OCI-LY7 (cell line): ENCODE measurements at regions not wholly inside any gene's neighbourhood (a gene's known extent, or its start where the extent isn't known, plus 50 kb on each side); places are given as distances from the start of the nearest gene placed in this dataset.

Experiments
- CTCF ChIP-seq: fragments of 200-600 bp; sonication (generic); conservative IDR thresholded peaks from 2 replicates; pipeline ENCODE4 v1.5.1; 2014; ENCODE audit warnings: mild to moderate bottlenecking, antibody characterized with exemption, low read length, moderate library complexity, mixed read lengths
- EZH2phosphoT487 ChIP-seq: fragments of 200-600 bp; sonication (generic); IDR thresholded peaks from 2 replicates; pipeline ENCODE4 v1.6.1; 2018; ENCODE audit warnings: low read depth, borderline replicate concordance, mild to moderate bottlenecking, mixed run types, antibody characterized with exemption, low read length, moderate library complexity, mixed read lengths

GRCh38 chr4:14237911-14238310, 610.4 kb upstream of the BOD1L1 start:
- TF ChIP-seq CTCF (no peak), EZH2phosphoT487 (no peak)
